SK-N-SH (cell line): ENCODE measurements at regions not wholly inside any gene's neighbourhood (a gene's known extent, or its start where the extent isn't known, plus 50 kb on each side); places are given as distances from the start of the nearest gene placed in this dataset.

Experiments used
- CTCF ChIA-PET: fragments of 300-600, 350-600 bp; formaldehyde crosslinking; extraction: SDS; loops from one replicate; lab custom pipeline; 2021; lab: Yijun Ruan, JAX
- POLR2A ChIA-PET: fragments of 350-600 bp; sonication (Branson Sonifier 250); formaldehyde crosslinking; extraction: SDS; loops from one replicate; lab custom pipeline; 2020; ENCODE audit warnings: antibody characterized with exemption, inconsistent platforms; lab: Yijun Ruan, JAX
- DNase-seq: peaks from one replicate; pipeline ENCODE4 v3.0.0; 2012
- H2AFZ ChIP-seq: fragments of 200-600 bp; sonication (generic); 2 replicates; pipeline ENCODE4 v1.8.1; 2016; ENCODE audit warnings: antibody characterized with exemption, mild to moderate bottlenecking, low read depth
- H3F3A ChIP-seq: fragments of 200-600 bp; sonication (generic); replicated peaks from 2 replicates; pipeline ENCODE3; 2016; ENCODE audit warnings: antibody characterized with exemption, mild to moderate bottlenecking; ENCODE audit not compliant: insufficient read depth
- H3K27ac ChIP-seq, 2 experiments: fragments of 200-500 bp in 1 of 2; fragments of 200-600 bp in 1 of 2; sonication (Bioruptor generic) in 1 of 2; sonication (generic), shearing (Covaris generic) in 1 of 2; 2 replicates each; pipeline versions ENCODE4 v1.5.1 to v1.6.1; 2014 to 2016; ENCODE audit warnings: low read depth in 2 of 2, inconsistent platforms in 1 of 2, low read length in 1 of 2, mild to moderate bottlenecking in 1 of 2, mixed read lengths in 1 of 2
- H3K27me3 ChIP-seq: fragments of 200-600 bp; sonication (generic), shearing (Covaris generic); 2 replicates; pipeline ENCODE4 v1.6.1; 2016; ENCODE audit warnings: mixed run types; ENCODE audit not compliant: insufficient read depth
- H3K36me3 ChIP-seq, 2 experiments: fragments of 200-500 bp in 1 of 2; fragments of 200-600 bp in 1 of 2; sonication (Bioruptor generic) in 1 of 2; sonication (generic) in 1 of 2; replicated peaks in 1 of 2; 2 replicates each; pipeline versions ENCODE3 to v1.5.1; 2014 to 2016; ENCODE audit warnings: low read length in 1 of 2, mild to moderate bottlenecking in 1 of 2; ENCODE audit not compliant: insufficient read depth in 2 of 2, control insufficient read depth in 1 of 2
- H3K4me1 ChIP-seq, 2 experiments: fragments of 200-500 bp in 1 of 2; fragments of 200-600 bp in 1 of 2; sonication (Bioruptor generic) in 1 of 2; sonication (generic), shearing (Covaris generic) in 1 of 2; 2 replicates each; pipeline versions ENCODE4 v1.5.1 to v1.6.1; 2014 to 2016; ENCODE audit warnings: low read depth in 1 of 2, low read length in 1 of 2, mixed run types in 1 of 2; ENCODE audit not compliant: insufficient read depth in 2 of 2, control insufficient read depth in 1 of 2
- H3K4me2 ChIP-seq: fragments of 200-600 bp; sonication (generic), shearing (Covaris generic); 2 replicates; pipeline ENCODE4 v1.6.1; 2017; ENCODE audit warnings: mixed run types
- H3K4me3 ChIP-seq, 2 experiments: fragments of 200-500 bp in 1 of 2; fragments of 200-600 bp in 1 of 2; sonication (Bioruptor generic) in 1 of 2; sonication (generic), shearing (Covaris generic) in 1 of 2; 2 replicates each; pipeline versions ENCODE4 v1.5.1 to v1.8.1; 2014 to 2016; ENCODE audit warnings: low read depth in 2 of 2, inconsistent platforms in 1 of 2, low read length in 1 of 2, mild to moderate bottlenecking in 1 of 2, mixed read lengths in 1 of 2, moderate library complexity in 1 of 2
- H3K79me2 ChIP-seq: fragments of 200-600 bp; sonication (generic); 2 replicates; pipeline ENCODE4 v1.8.1; 2017; ENCODE audit warnings: mild to moderate bottlenecking; ENCODE audit not compliant: insufficient read depth
- H3K9ac ChIP-seq: fragments of 200-600 bp; sonication (generic); 2 replicates; pipeline ENCODE4 v1.6.1; 2017; ENCODE audit warnings: mixed run types
- H3K9me2 ChIP-seq: fragments of 200-600 bp; sonication (generic); 2 replicates; pipeline ENCODE4 v1.6.1; 2017; ENCODE audit warnings: mixed run types
- H3K9me3 ChIP-seq: fragments of 200-600 bp; sonication (generic); 2 replicates; pipeline ENCODE4 v1.6.1; 2017; ENCODE audit warnings: mixed run types, mild to moderate bottlenecking, moderate library complexity
- H4K20me1 ChIP-seq: fragments of 200-600 bp; sonication (generic); 2 replicates; pipeline ENCODE4 v1.6.1; 2017; ENCODE audit warnings: mild to moderate bottlenecking, mixed run types; ENCODE audit not compliant: insufficient read depth
- CHD2 ChIP-seq: fragments of 150-350 bp; IDR thresholded peaks from 2 replicates; pipeline ENCODE4 v1.6.1; 2018; ENCODE audit warnings: low read length; ENCODE audit not compliant: partially characterized antibody
- CTCF ChIP-seq: fragments of 200-600 bp; sonication (generic); IDR thresholded peaks from 2 replicates; pipeline ENCODE4 v1.6.1; 2017; ENCODE audit warnings: antibody characterized with exemption, mild to moderate bottlenecking, moderate library complexity
- IRF3 ChIP-seq: fragments of 150-350 bp; IDR thresholded peaks from 2 replicates; pipeline ENCODE4 v1.6.1; 2016; ENCODE audit warnings: mild to moderate bottlenecking, low read depth, low read length
- JUND ChIP-seq: IDR thresholded peaks from 2 replicates; pipeline ENCODE4 v1.4.0; 2012
- MEF2A ChIP-seq: IDR thresholded peaks from 2 replicates; pipeline ENCODE4 v1.4.0; 2012; ENCODE audit warnings: low read depth, borderline replicate concordance
- RCOR1 ChIP-seq: fragments of 150-350 bp; IDR thresholded peaks from 2 replicates; pipeline ENCODE4 v1.6.1; 2017; ENCODE audit warnings: antibody characterized with exemption, low read length
- REST ChIP-seq: IDR thresholded peaks from 2 replicates; pipeline ENCODE4 v1.6.1; 2012; ENCODE audit warnings: mild to moderate bottlenecking, low read depth, low read length, moderate library complexity
- RXRA ChIP-seq: IDR thresholded peaks from 2 replicates; pipeline ENCODE4 v1.4.0; 2012; ENCODE audit warnings: low read depth, mild to moderate bottlenecking, borderline replicate concordance
- TAF1 ChIP-seq: IDR thresholded peaks from 2 replicates; pipeline ENCODE4 v1.6.1; 2012; ENCODE audit warnings: low read depth, mild to moderate bottlenecking, low read length, moderate library complexity, borderline replicate concordance
- TCF12 ChIP-seq: IDR thresholded peaks from 2 replicates; pipeline ENCODE4 v1.4.0; 2012
- USF1 ChIP-seq: IDR thresholded peaks from 2 replicates; pipeline ENCODE4 v1.4.0; 2012; ENCODE audit warnings: low read depth, borderline replicate concordance
- YY1 ChIP-seq: IDR thresholded peaks from 2 replicates; pipeline ENCODE4 v1.4.0; 2012; ENCODE audit warnings: low read depth, mild to moderate bottlenecking
- WGBS: methylation state at CpG from one replicate; pipeline ENCODE4 v1.1.6; 2017; ENCODE audit warnings: low lambda C conversion rate; 5-methylcytosine and 5-hydroxymethylcytosine counted together

GRCh38 chr20:21608777-21609176, 94.9 kb upstream of the NKX2-2 start (continued):
- no peak for TF ChIP-seq REST
- no peak for TF ChIP-seq TCF12
- no peak for TF ChIP-seq JUND
- TF ChIP-seq YY1 = no peak

GRCh38 chr20:21607971-21608725, 94.3 kb upstream of the NKX2-2 start:
- H3K27me3 ChIP-seq = no peaks in the 10 kb centered on the region; the same call in 1 of the 2 replicates
- POLR2A ChIA-PET = interaction anchor here (0.6 kb wide), 1 partner anchor 470 kb away, joined by 3 read pairs; no protein-coding TSS in a partner anchor

More at GRCh38 chr20:21607971-21608725, 94.3 kb upstream of the NKX2-2 start:
- no peaks in the 10 kb centered on the region for H3K9me2 ChIP-seq
- H3K4me2 ChIP-seq = peak overlapping the region; percentile 40
- DNase-seq = peak; percentile 28
- no peaks in the 10 kb centered on the region; a peak in 1 of 4 replicates for H3K4me1 ChIP-seq
- CTCF ChIA-PET = interaction anchor here (1.4 to 2.9 kb wide), 3 partner anchors 14 to 771 kb away, joined by 4 to 9 read pairs (median 4); no protein-coding TSS in a partner anchor
- WGBS = 5% methylated on average over 28 of the region's 38 CpGs
- no peaks in the 10 kb centered on the region for H4K20me1 ChIP-seq
- no peaks in the 10 kb centered on the region for H3K36me3 ChIP-seq
- H3K79me2 ChIP-seq = no peaks in the 10 kb centered on the region
- H3F3A ChIP-seq = no peaks in the 10 kb centered on the region
- H3K9me3 ChIP-seq = 0 out of 2 replicates have a peak, but pooled peaks cover 5% of the 10 kb centered on the region
- H3K27ac ChIP-seq = no peak overlapping the region
- H3K4me3 ChIP-seq = peak overlapping the region; percentile 2 to 40; a peak in 1 of 4 replicates
- no peak for TF ChIP-seq TCF12
- no peak for TF ChIP-seq MEF2A
- no peak for TF ChIP-seq JUND
- TF ChIP-seq CHD2 = no peak
- no peak for TF ChIP-seq TAF1
- no peak for TF ChIP-seq IRF3
- TF ChIP-seq RCOR1 = no peak
- no peak for TF ChIP-seq RXRA
- no peak for TF ChIP-seq USF1
- TF ChIP-seq CTCF = no peak
- H3K9ac ChIP-seq = no peak overlapping the region
- H2AFZ ChIP-seq = peak overlapping the region; percentile 36; the same call in 1 of the 2 replicates
